HCT116 (cell line): ENCODE measurements at regions not wholly inside any gene's neighbourhood (a gene's known extent, or its start where the extent isn't known, plus 50 kb on each side); places are given as distances from the start of the nearest gene placed in this dataset.

ENCODE experiments used
- ATAC-seq: fragments of 200-7000 bp; cut with Tn5 transposase; 2 replicates; pipeline ENCODE4 v1.9.1; 2020; ENCODE audit warnings: mild to moderate bottlenecking, moderate library complexity
- BruUV-seq: library from RNA; stranded (reverse); fragments of 400-500 nt; replicated peaks from 2 replicates; lab custom pipeline; 2021; lab: Mats Ljungman, UMichigan
- CTCF ChIA-PET: fragments of 300-600 bp; sonication (Branson Sonifier 250); formaldehyde crosslinking; loops from one replicate; lab custom pipeline; 2021; ENCODE audit warnings: antibody characterized with exemption; lab: Charles Lee
- POLR2A ChIA-PET: fragments of 300-600, 350-600 bp; sonication (Branson Sonifier 250); formaldehyde crosslinking; loops from one replicate; lab custom pipeline; 2021; ENCODE audit warnings: antibody characterized with exemption; lab: Charles Lee
- RAD21 ChIA-PET, 2 experiments: fragments of 300-600 bp; sonication (Branson Sonifier 250); formaldehyde crosslinking; loops; one replicate each; lab custom pipeline; 2023; ENCODE audit warnings: low total read pairs in 2 of 2; ENCODE audit not compliant: uncharacterized antibody in 2 of 2, unreplicated experiment in 2 of 2, low non-redundant PET in 1 of 2; lab: Charles Lee
- DNase-seq: peaks from one replicate; pipeline ENCODE4 v3.0.0-alpha.2; 2010; ENCODE audit warnings: low read depth, low spot score
- H2AFZ ChIP-seq: fragments of 200-600 bp; shearing (Covaris generic), sonication (generic); 2 replicates; pipeline ENCODE4 v1.6.1; 2017; ENCODE audit warnings: low read depth, mixed run types, mixed read lengths, antibody characterized with exemption, low read length; ENCODE audit not compliant: poor library complexity, severe bottlenecking
- H3K27ac ChIP-seq: 2 replicates; pipeline ENCODE4 v1.5.1; 2012; ENCODE audit warnings: low read depth, low read length
- H3K27me3 ChIP-seq: fragments of 200-600 bp; sonication (generic); 2 replicates; pipeline ENCODE4 v1.6.1; 2016; ENCODE audit warnings: mixed run types, low read length, mixed read lengths; ENCODE audit not compliant: insufficient read depth
- H3K36me3 ChIP-seq, 2 experiments: fragments of 200-500 bp in 1 of 2; fragments of 200-600 bp in 1 of 2; sonication (Bioruptor generic) in 1 of 2; sonication (generic) in 1 of 2; 2 replicates each; pipeline versions ENCODE4 v1.5.1 to v1.6.1; 2014 to 2016; ENCODE audit warnings: low read length in 2 of 2, inconsistent platforms in 1 of 2, mixed read lengths in 1 of 2, mixed run types in 1 of 2; ENCODE audit not compliant: insufficient read depth in 2 of 2, control insufficient read depth in 1 of 2
- H3K4me1 ChIP-seq, 2 experiments: fragments of 200-600 bp in 1 of 2; sonication (generic) in 1 of 2; 2 replicates each; pipeline versions ENCODE4 v1.5.1 to v1.6.1; 2012 to 2017; ENCODE audit warnings: low read length in 2 of 2, inconsistent platforms in 1 of 2, mild to moderate bottlenecking in 1 of 2, mixed read lengths in 1 of 2, mixed run types in 1 of 2, moderate library complexity in 1 of 2; ENCODE audit not compliant: insufficient read depth in 2 of 2, control insufficient read depth in 1 of 2
- H3K4me2 ChIP-seq: fragments of 200-600 bp; sonication (generic); 2 replicates; pipeline ENCODE4 v1.6.1; 2017; ENCODE audit warnings: mixed run types, low read length, mixed read lengths
- H3K4me3 ChIP-seq, 2 experiments: fragments of 200-600 bp in 1 of 2; sonication (generic) in 1 of 2; replicated peaks in 1 of 2; 2 replicates each; pipeline ENCODE4 v1.5.1; 2011 to 2016; ENCODE audit warnings: low read length in 2 of 2, control low read depth in 1 of 2, low read depth in 1 of 2, mild to moderate bottlenecking in 1 of 2, mixed read lengths in 1 of 2, mixed run types in 1 of 2
- H3K79me2 ChIP-seq: fragments of 200-600 bp; sonication (generic); 2 replicates; pipeline ENCODE4 v1.6.1; 2017; ENCODE audit warnings: mild to moderate bottlenecking, mixed run types, low read length, moderate library complexity, mixed read lengths; ENCODE audit not compliant: insufficient read depth
- H3K9ac ChIP-seq: fragments of 200-600 bp; sonication (generic); 2 replicates; pipeline ENCODE4 v1.6.1; 2016; ENCODE audit warnings: low read length, mixed read lengths
- H3K9me2 ChIP-seq: fragments of 200-600 bp; sonication (generic), shearing (Covaris generic); 2 replicates; pipeline ENCODE4 v1.6.1; 2017; ENCODE audit warnings: mixed run types, mild to moderate bottlenecking, moderate library complexity; ENCODE audit not compliant: insufficient read depth
- H3K9me3 ChIP-seq, 2 experiments: fragments of 200-500 bp in 1 of 2; fragments of 200-600 bp in 1 of 2; sonication (Bioruptor generic) in 1 of 2; sonication (generic) in 1 of 2; 2 replicates each; pipeline ENCODE4 v1.6.1; 2014 to 2017; ENCODE audit warnings: low read length in 2 of 2, mixed read lengths in 2 of 2, inconsistent platforms in 1 of 2, low read depth in 1 of 2, mild to moderate bottlenecking in 1 of 2, mixed run types in 1 of 2, moderate library complexity in 1 of 2; ENCODE audit not compliant: control insufficient read depth in 1 of 2, insufficient read depth in 1 of 2
- H4K20me1 ChIP-seq: fragments of 200-600 bp; sonication (generic), shearing (Covaris generic); 2 replicates; pipeline ENCODE4 v1.6.1; 2017; ENCODE audit warnings: mixed run types, mild to moderate bottlenecking, moderate library complexity; ENCODE audit not compliant: insufficient read depth
- ATF3 ChIP-seq: IDR thresholded peaks from 2 replicates; pipeline ENCODE4 v1.6.1; 2012
- ELF1 ChIP-seq: IDR thresholded peaks from 2 replicates; pipeline ENCODE4 v1.6.1; 2012; ENCODE audit warnings: low read depth, borderline replicate concordance
- FOSL1 ChIP-seq: IDR thresholded peaks from 2 replicates; pipeline ENCODE4 v1.6.1; 2012; ENCODE audit warnings: low read depth
- POLR2A ChIP-seq: IDR thresholded peaks from 2 replicates; pipeline ENCODE4 v1.7.0; 2011; ENCODE audit warnings: borderline replicate concordance; ENCODE audit not compliant: insufficient read depth, insufficient read length; ENCODE audit errors: extremely low read depth
- SP1 ChIP-seq: IDR thresholded peaks from 2 replicates; pipeline ENCODE4 v1.6.1; 2012; ENCODE audit warnings: low read depth
- TCF7L2 ChIP-seq: IDR thresholded peaks from 2 replicates; pipeline ENCODE4 v1.7.0; 2011; ENCODE audit warnings: borderline replicate concordance, inconsistent platforms; ENCODE audit not compliant: insufficient read depth, insufficient read length; ENCODE audit errors: extremely low read depth
- intact Hi-C: fragments of 100-400 bp; cut with micrococcal nuclease; formaldehyde crosslinking; loops from 2 replicates; pipeline ENCODE4 v1.10.0; 2022

GRCh38 chr11:104573441-104573990, 324.7 kb downstream of the CASP12 start:
- H3K4me2 ChIP-seq: no peak overlapping the region
- ChIA-PET RAD21 (no interaction called here), POLR2A (no interaction called here), CTCF (no interaction called here)
- H3K79me2 ChIP-seq: no peaks in the 10 kb centered on the region
- no peak overlapping the region for H2AFZ ChIP-seq
- H3K27me3 ChIP-seq: no peaks in the 10 kb centered on the region
- H4K20me1 ChIP-seq: no peaks in the 10 kb centered on the region
- no peak overlapping the region for H3K9ac ChIP-seq
- no peak for TF ChIP-seq SP1
- no peak for TF ChIP-seq TCF7L2
- TF ChIP-seq ATF3: no peak
- no peak for DNase-seq
- H3K4me1 ChIP-seq: peaks cover 0 to 12% of the 10 kb centered on the region in 2 experiments; a peak in 2 of 4 replicates
- no peak overlapping the region for H3K4me3 ChIP-seq
- intact Hi-C loops: no loop called here
- no peak for ATAC-seq
- H3K36me3 ChIP-seq: no peaks in the 10 kb centered on the region
- no peak overlapping the region for H3K27ac ChIP-seq
- no TSS peak for BruUV-seq
- H3K9me2 ChIP-seq: no peaks in the 10 kb centered on the region
- no peaks in the 10 kb centered on the region for H3K9me3 ChIP-seq

GRCh38 chr11:104572279-104572678, 326.0 kb downstream of the CASP12 start:
- Histone ChIP-seq H3K4me2 (no peak overlapping the region; the same call in 1 of the 2 replicates), H3K4me3 (no peak overlapping the region), H3K36me3 (no peaks in the 10 kb centered on the region), H3K4me1 (peaks cover 0 to 12% of the 10 kb centered on the region in 2 experiments; a peak in 2 of 4 replicates), H3K27me3 (no peaks in the 10 kb centered on the region), H3K9me2 (no peaks in the 10 kb centered on the region), H3K27ac (no peak overlapping the region), H3K9me3 (no peaks in the 10 kb centered on the region), H3K9ac (no peak overlapping the region), H4K20me1 (no peaks in the 10 kb centered on the region), H3K79me2 (no peaks in the 10 kb centered on the region), H2AFZ (peak overlapping the region; percentile 39)
- CTCF ChIA-PET: no interaction called here
- BruUV-seq: no TSS peak
- intact Hi-C loops: no loop called here
- ATAC-seq (no peak), DNase-seq (no peak)
- RAD21 ChIA-PET: no interaction called here
- POLR2A ChIA-PET: no interaction called here
- TF ChIP-seq POLR2A (no peak), ELF1 (no peak), ATF3 (no peak), FOSL1 (0 out of 2 replicates have a peak, but pooled peaks have one; percentile 17)
